ENCODE measurements at regions not wholly inside any gene's neighbourhood (a gene's known extent, or its start where the extent isn't known, plus 50 kb on each side); places are given as distances from the start of the nearest gene placed in this dataset.

DNA sequence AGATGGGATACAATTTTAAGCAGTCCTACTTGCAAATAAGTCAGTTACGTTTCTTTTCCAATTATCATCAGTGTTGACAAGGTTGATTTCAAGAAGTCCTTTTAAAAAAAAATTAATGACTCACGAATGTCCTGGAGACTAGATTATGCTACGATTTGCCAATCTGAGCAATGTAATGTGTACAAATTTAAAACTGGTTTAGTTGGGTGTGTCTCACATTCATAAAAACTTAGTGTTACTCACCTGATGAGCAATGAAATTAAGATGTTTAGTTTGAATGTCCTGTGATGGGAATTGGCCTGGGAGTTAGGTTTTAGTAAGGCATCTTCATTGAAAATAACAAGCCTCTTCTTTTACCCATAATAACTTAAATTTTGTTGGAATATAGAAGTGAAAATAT is 136.7 kb upstream of the POF1B start:
- POLR2A ChIA-PET = interaction anchor here (1.1 kb wide), 1 partner anchor 13 kb away, joined by 7 read pairs; no protein-coding TSS in a partner anchor
- no peaks in the 10 kb centered on the region for H3K9me3 Mint-ChIP-seq (ENCODE audit: unreplicated experiment)
- peak overlapping the region; percentile 61 for H3K27ac Mint-ChIP-seq (ENCODE audit: low read depth, unreplicated experiment)
- H3K4me1 Mint-ChIP-seq (ENCODE audit: insufficient read depth, unreplicated experiment) = peaks cover 9% of the 10 kb centered on the region
- intact Hi-C loops (cut with micrococcal nuclease) = no loop called here
- no peaks in the 10 kb centered on the region for H3K36me3 Mint-ChIP-seq (ENCODE audit: insufficient read depth, unreplicated experiment)
- peaks cover 40% of the 10 kb centered on the region for H3K27me3 Mint-ChIP-seq (ENCODE audit: insufficient read depth, unreplicated experiment)
- peak; percentile 49 for DNase-seq (ENCODE audit: unreplicated experiment)
- CTCF ChIA-PET = no interaction called here
- BruUV-seq (replicated peaks) = no TSS peak
- TF ChIP-seq, protein P1, sequence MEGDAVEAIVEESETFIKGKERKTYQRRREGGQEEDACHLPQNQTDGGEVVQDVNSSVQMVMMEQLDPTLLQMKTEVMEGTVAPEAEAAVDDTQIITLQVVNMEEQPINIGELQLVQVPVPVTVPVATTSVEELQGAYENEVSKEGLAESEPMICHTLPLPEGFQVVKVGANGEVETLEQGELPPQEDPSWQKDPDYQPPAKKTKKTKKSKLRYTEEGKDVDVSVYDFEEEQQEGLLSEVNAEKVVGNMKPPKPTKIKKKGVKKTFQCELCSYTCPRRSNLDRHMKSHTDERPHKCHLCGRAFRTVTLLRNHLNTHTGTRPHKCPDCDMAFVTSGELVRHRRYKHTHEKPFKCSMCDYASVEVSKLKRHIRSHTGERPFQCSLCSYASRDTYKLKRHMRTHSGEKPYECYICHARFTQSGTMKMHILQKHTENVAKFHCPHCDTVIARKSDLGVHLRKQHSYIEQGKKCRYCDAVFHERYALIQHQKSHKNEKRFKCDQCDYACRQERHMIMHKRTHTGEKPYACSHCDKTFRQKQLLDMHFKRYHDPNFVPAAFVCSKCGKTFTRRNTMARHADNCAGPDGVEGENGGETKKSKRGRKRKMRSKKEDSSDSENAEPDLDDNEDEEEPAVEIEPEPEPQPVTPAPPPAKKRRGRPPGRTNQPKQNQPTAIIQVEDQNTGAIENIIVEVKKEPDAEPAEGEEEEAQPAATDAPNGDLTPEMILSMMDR (IDR thresholded peaks at IDR 0.05; ENCODE audit: unreplicated experiment) = no peak
- no peak overlapping the region for H3K4me3 Mint-ChIP-seq (ENCODE audit: unreplicated experiment)

DNA sequence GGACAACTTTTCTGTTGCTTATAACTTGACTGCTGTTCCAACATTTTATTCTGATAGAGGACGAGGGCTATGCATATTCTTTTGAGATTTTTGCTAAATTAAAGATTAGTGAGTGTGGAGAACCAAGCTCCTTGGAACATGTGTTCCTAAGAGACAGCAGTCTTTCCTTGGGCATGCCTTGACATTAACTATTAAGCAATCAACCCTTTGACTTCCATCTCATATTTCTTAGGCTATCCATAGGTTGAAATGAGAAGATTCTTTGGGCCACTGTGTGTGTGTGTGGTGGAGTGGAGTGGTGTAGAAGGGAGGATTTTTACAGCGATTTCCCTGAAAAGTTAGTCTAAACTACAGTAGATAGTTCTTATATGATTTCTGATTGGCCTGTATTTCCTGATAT is 127.4 kb upstream of the POF1B start:
- intact Hi-C loops (cut with micrococcal nuclease) = no loop called here
- no peak overlapping the region for H3K4me3 Mint-ChIP-seq (ENCODE audit: unreplicated experiment)
- no peaks in the 10 kb centered on the region for H3K9me3 Mint-ChIP-seq (ENCODE audit: unreplicated experiment)
- peaks cover 22% of the 10 kb centered on the region for H3K4me1 Mint-ChIP-seq (ENCODE audit: insufficient read depth, unreplicated experiment)
- no peak overlapping the region for H3K27ac Mint-ChIP-seq (ENCODE audit: low read depth, unreplicated experiment)
- peak; percentile 12 for DNase-seq (ENCODE audit: unreplicated experiment)
- TF ChIP-seq, protein P1 (IDR thresholded peaks at IDR 0.05; ENCODE audit: unreplicated experiment) = no peak
- peaks cover 12% of the 10 kb centered on the region for H3K27me3 Mint-ChIP-seq (ENCODE audit: insufficient read depth, unreplicated experiment)
- ChIA-PET POLR2A (interaction anchor here (0.9 kb wide), 1 partner anchor 10 kb away, joined by 3 read pairs; no protein-coding TSS in a partner anchor), CTCF (no interaction called here)
- BruUV-seq (replicated peaks) = no TSS peak
- no peaks in the 10 kb centered on the region for H3K36me3 Mint-ChIP-seq (ENCODE audit: insufficient read depth, unreplicated experiment)

DNA sequence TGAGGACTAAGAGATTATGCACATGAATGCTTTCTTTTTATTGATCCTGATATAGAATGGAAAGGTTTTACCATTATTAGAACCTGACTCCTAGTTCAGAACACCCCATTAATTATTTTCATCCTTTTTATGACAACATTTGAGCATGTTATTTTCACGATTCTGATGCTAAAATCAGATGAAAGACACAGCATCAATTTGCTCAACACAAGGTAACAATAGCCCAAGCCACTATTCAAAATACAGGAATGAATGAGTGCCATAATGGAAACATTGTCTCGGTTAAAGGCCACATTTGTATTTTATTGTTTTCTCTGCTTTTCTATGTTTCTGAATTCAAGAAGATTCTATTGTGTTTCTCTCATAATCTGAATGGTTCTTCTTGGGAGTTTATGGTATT is 126.3 kb upstream of the POF1B start:
- Mint-ChIP-seq H3K27me3 (ENCODE audit: insufficient read depth, unreplicated experiment) (peaks cover 12% of the 10 kb centered on the region), H3K36me3 (ENCODE audit: insufficient read depth, unreplicated experiment) (no peaks in the 10 kb centered on the region), H3K9me3 (ENCODE audit: unreplicated experiment) (no peaks in the 10 kb centered on the region), H3K4me3 (ENCODE audit: unreplicated experiment) (no peak overlapping the region), H3K4me1 (ENCODE audit: insufficient read depth, unreplicated experiment) (peaks cover 22% of the 10 kb centered on the region), H3K27ac (ENCODE audit: low read depth, unreplicated experiment) (peak overlapping the region; percentile 91)
- intact Hi-C loops (cut with micrococcal nuclease) = no loop called here
- ChIA-PET CTCF (interaction anchor here (0.8 to 0.9 kb wide), 2 partner anchors 9 to 10 kb away, joined by 3 read pairs; no protein-coding TSS in a partner anchor), POLR2A (interaction anchor here (0.6 to 1.1 kb wide), 3 partner anchors 9 to 21 kb away, joined by 3 to 4 read pairs (median 4); no protein-coding TSS in a partner anchor)
- no peak for DNase-seq (ENCODE audit: unreplicated experiment)
- TF ChIP-seq, protein P1 (IDR thresholded peaks at IDR 0.05; ENCODE audit: unreplicated experiment) = no peak
- BruUV-seq (replicated peaks) = no TSS peak

DNA sequence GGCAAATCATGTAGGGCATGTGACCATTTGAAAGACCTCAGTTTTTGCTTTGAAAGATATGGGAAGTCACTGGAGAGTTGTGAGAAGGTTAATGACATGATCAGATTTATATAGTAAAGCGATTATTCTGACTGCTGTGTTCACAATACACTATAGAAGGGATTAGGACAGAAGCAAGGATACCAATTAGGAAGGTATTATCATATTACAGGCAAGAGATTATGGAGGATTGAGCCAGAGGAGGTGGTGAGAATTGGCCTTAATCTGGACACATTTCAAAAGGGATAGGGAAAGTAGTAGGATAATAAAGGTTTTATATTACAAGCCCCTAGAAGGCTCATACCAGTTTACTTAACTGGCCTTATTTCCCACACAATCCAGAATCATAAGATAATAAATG is 124.9 kb upstream of the POF1B start:
- BruUV-seq (replicated peaks) = no TSS peak
- Mint-ChIP-seq H3K27ac (ENCODE audit: low read depth, unreplicated experiment) (peak overlapping the region; percentile 91), H3K36me3 (ENCODE audit: insufficient read depth, unreplicated experiment) (no peaks in the 10 kb centered on the region), H3K4me3 (ENCODE audit: unreplicated experiment) (no peak overlapping the region), H3K9me3 (ENCODE audit: unreplicated experiment) (no peaks in the 10 kb centered on the region), H3K4me1 (ENCODE audit: insufficient read depth, unreplicated experiment) (peaks cover 26% of the 10 kb centered on the region), H3K27me3 (ENCODE audit: insufficient read depth, unreplicated experiment) (peaks cover 15% of the 10 kb centered on the region)
- CTCF ChIA-PET = interaction anchor here (1.1 kb wide), 1 partner anchor 390 kb away, joined by 4 read pairs; no protein-coding TSS in a partner anchor
- DNase-seq (ENCODE audit: unreplicated experiment) = peak; percentile 0
- POLR2A ChIA-PET = interaction anchor here (1.7 to 2.0 kb wide), 2 partner anchors 12 to 259 kb away, joined by 7 to 9 read pairs; no protein-coding TSS in a partner anchor
- TF ChIP-seq, protein P1 (IDR thresholded peaks at IDR 0.05; ENCODE audit: unreplicated experiment) = no peak
- intact Hi-C loops (cut with micrococcal nuclease) = no loop called here

All from MCF 10A (cell line).